Keratinocyte (primary cell): ENCODE measurements at regions not wholly inside any gene's neighbourhood (a gene's known extent, or its start where the extent isn't known, plus 50 kb on each side); places are given as distances from the start of the nearest gene placed in this dataset.

ENCODE experiments used
- DNase-seq: peaks from one replicate; pipeline ENCODE4 v3.0.0-alpha.2; 2011; ENCODE audit warnings: low read depth, missing footprints, low spot score
- FAIRE-seq: peaks from 2 replicates; lab custom pipeline; 2011; peaks lifted over from hg19 to GRCh38; lab: Jason Lieb, UNC
- H2AFZ ChIP-seq: 2 replicates; pipeline ENCODE4 v1.6.0; 2012; ENCODE audit warnings: low read length, control low read depth, inconsistent platforms; ENCODE audit not compliant: control insufficient read depth
- H3K27ac ChIP-seq: 2 replicates; pipeline ENCODE4 v1.5.1; 2011; ENCODE audit warnings: low read length; ENCODE audit not compliant: control insufficient read depth, insufficient read depth
- H3K27me3 ChIP-seq: 3 replicates; pipeline ENCODE4 v1.6.0; 2011; ENCODE audit warnings: low read length; ENCODE audit not compliant: control insufficient read depth, insufficient read depth; ENCODE audit errors: extremely low read depth
- H3K36me3 ChIP-seq, 2 experiments: 2 replicates in 1 of 2; 3 replicates in 1 of 2; pipeline ENCODE4 v1.5.1; 2011; ENCODE audit warnings: low read length in 2 of 2, mild to moderate bottlenecking in 1 of 2; ENCODE audit not compliant: control insufficient read depth in 2 of 2, insufficient read depth in 2 of 2; ENCODE audit errors: extremely low read depth in 1 of 2
- H3K4me1 ChIP-seq: 3 replicates; pipeline ENCODE4 v1.5.1; 2011; ENCODE audit warnings: low read length; ENCODE audit not compliant: control insufficient read depth, insufficient read depth; ENCODE audit errors: extremely low read depth
- H3K4me2 ChIP-seq: 3 replicates; pipeline ENCODE4 v1.6.0; 2011; ENCODE audit warnings: low read depth, low read length; ENCODE audit not compliant: control insufficient read depth, insufficient read depth; ENCODE audit errors: extremely low read depth
- H3K4me3 ChIP-seq, 3 experiments: fragments of 200-600 bp in 1 of 3; sonication (generic) in 1 of 3; 2 replicates in 2 of 3; 3 replicates in 1 of 3; pipeline ENCODE4 v1.5.1; 2011 to 2016; ENCODE audit warnings: low read length in 3 of 3, mild to moderate bottlenecking in 3 of 3, control low read depth in 2 of 3, inconsistent platforms in 1 of 3, low read depth in 1 of 3, mixed read lengths in 1 of 3, mixed run types in 1 of 3, moderate library complexity in 1 of 3; ENCODE audit not compliant: control insufficient read depth in 2 of 3, insufficient read depth in 2 of 3; ENCODE audit errors: extremely low read depth in 1 of 3
- H3K79me2 ChIP-seq: 2 replicates; pipeline ENCODE4 v1.6.0; 2012; ENCODE audit warnings: low read length; ENCODE audit not compliant: control insufficient read depth, insufficient read depth
- H3K9ac ChIP-seq: 3 replicates; pipeline ENCODE4 v1.6.0; 2011; ENCODE audit warnings: low read length; ENCODE audit not compliant: control insufficient read depth, insufficient read depth; ENCODE audit errors: extremely low read depth
- H3K9me1 ChIP-seq: 3 replicates; pipeline ENCODE4 v1.6.0; 2011; ENCODE audit warnings: low read length; ENCODE audit not compliant: control insufficient read depth, insufficient read depth; ENCODE audit errors: extremely low read depth
- H3K9me3 ChIP-seq: 2 replicates; pipeline ENCODE4 v1.5.1; 2012; ENCODE audit warnings: low read depth, low read length; ENCODE audit not compliant: control insufficient read depth
- H4K20me1 ChIP-seq: 3 replicates; pipeline ENCODE4 v1.6.0; 2011; ENCODE audit warnings: low read length; ENCODE audit not compliant: control insufficient read depth, insufficient read depth; ENCODE audit errors: extremely low read depth
- CTCF ChIP-seq, 3 experiments: IDR thresholded peaks in 1 of 3; conservative IDR thresholded peaks in 1 of 3; optimal IDR thresholded peaks in 1 of 3; 2 replicates in 2 of 3; 3 replicates in 1 of 3; pipeline versions ENCODE3 to v1.5.1; 2011; ENCODE audit warnings: low read length in 3 of 3, mild to moderate bottlenecking in 3 of 3, moderate library complexity in 2 of 3, control low read depth in 1 of 3, inconsistent platforms in 1 of 3; ENCODE audit not compliant: insufficient read depth in 2 of 3; ENCODE audit errors: extremely low read depth in 1 of 3
- EZH2 ChIP-seq: IDR thresholded peaks from one replicate; pipeline ENCODE4 v1.6.1; 2012; ENCODE audit warnings: inconsistent platforms, mild to moderate bottlenecking, low read length, moderate library complexity
- dilution Hi-C: fragments of 300-500 bp; cut with MboI; formaldehyde crosslinking; loops from one replicate; pipeline ENCODE4 v1.7.0; 2020; ENCODE audit warnings: low sequenced_read_pairs; ENCODE audit not compliant: extremely low pct_ligation_motif_present

- TF ChIP-seq CTCF (optimal IDR thresholded peaks at IDR 0.05 in 1 of 3, IDR thresholded peaks at IDR 0.05 in 1 of 3, conservative IDR thresholded peaks at IDR 0.05 in 1 of 3; ENCODE audit: extremely low read depth in 1 of 3, insufficient read depth in 2 of 3, low read length in 3 of 3) (no peak), EZH2 (no peak)
- no peaks in the 10 kb centered on the region for H3K36me3 ChIP-seq
- no peak overlapping the region for H3K9ac ChIP-seq
- H3K27ac ChIP-seq: no peak overlapping the region
- H3K4me1 ChIP-seq: no peaks in the 10 kb centered on the region
- no peaks in the 10 kb centered on the region for H4K20me1 ChIP-seq
- H2AFZ ChIP-seq: no peak overlapping the region
- no peaks in the 10 kb centered on the region for H3K9me3 ChIP-seq
- H3K79me2 ChIP-seq: no peaks in the 10 kb centered on the region
- peaks cover 28% of the 10 kb centered on the region for H3K27me3 ChIP-seq
- H3K9me1 ChIP-seq: no peaks in the 10 kb centered on the region
- no peak overlapping the region for H3K4me2 ChIP-seq
- FAIRE-seq (no peak), DNase-seq (no peak)
- dilution Hi-C loops: no loop called here
- no peak overlapping the region for H3K4me3 ChIP-seq
Measured at GRCh38 chr17:77566151-77566550, 392.4 kb upstream of the TNRC6C start.

- FAIRE-seq (no peak), DNase-seq (no peak)
- H4K20me1 ChIP-seq: no peaks in the 10 kb centered on the region
- H3K4me1 ChIP-seq: no peaks in the 10 kb centered on the region
- H3K27ac ChIP-seq: no peak overlapping the region
- H3K36me3 ChIP-seq: no peaks in the 10 kb centered on the region
- no peaks in the 10 kb centered on the region for H3K9me3 ChIP-seq
- TF ChIP-seq EZH2 (no peak), CTCF (optimal IDR thresholded peaks at IDR 0.05 in 1 of 3, IDR thresholded peaks at IDR 0.05 in 1 of 3, conservative IDR thresholded peaks at IDR 0.05 in 1 of 3; ENCODE audit: extremely low read depth in 1 of 3, insufficient read depth in 2 of 3, low read length in 3 of 3) (no peak)
- peaks cover 33% of the 10 kb centered on the region for H3K27me3 ChIP-seq
- H3K9ac ChIP-seq: no peak overlapping the region
- dilution Hi-C loops: no loop called here
- H2AFZ ChIP-seq: no peak overlapping the region
- H3K9me1 ChIP-seq: no peaks in the 10 kb centered on the region
- no peak overlapping the region for H3K4me2 ChIP-seq
- H3K79me2 ChIP-seq: no peaks in the 10 kb centered on the region
- H3K4me3 ChIP-seq: no peak overlapping the region
Measured at GRCh38 chr17:77566566-77567138, 391.9 kb upstream of the TNRC6C start.
